Amygdala (tissue), 56 donors: ENCODE measurements at regions not wholly inside any gene's neighbourhood (a gene's known extent, or its start where the extent isn't known, plus 50 kb on each side); places are given as distances from the start of the nearest gene placed in this dataset.
"Not testable (repeated sequence)": the region's sequence is repeated elsewhere in the genome, so short reads cannot be mapped to it uniquely, and the experiment has no call there.

Experiments
- DNase-seq, 56 donors: peaks; one replicate each; lab custom pipeline; 2025; lab: John Stamatoyannopoulos, UW

DNA sequence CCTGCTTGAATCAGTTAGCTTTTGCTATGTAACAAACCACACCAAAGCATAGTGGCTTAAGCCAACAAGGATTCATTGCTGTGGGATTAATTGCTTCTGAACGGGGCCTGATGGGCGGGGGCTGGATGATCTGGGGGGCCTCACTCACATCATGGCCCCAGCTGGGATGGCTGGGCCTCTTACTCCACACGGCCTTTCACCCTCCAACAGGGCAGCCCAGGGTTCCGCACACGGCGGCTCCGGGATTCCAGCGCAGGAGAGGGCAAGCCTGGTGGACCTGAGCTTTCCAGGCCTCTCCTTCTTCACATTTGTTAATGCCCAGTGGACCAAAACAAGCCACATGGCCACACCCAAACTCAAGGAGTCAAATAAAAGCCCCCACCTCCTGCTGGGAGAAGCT lies 86.3 kb upstream of the PHLPP1 start:
- DNase-seq, result no peak

- no peak for DNase-seq
These were observed 84.2 kb upstream of the PHLPP1 start for GRCh38 chr18:62631173-62631572.

GRCh38 chr18:62632788-62633455 lies 82.4 kb upstream of the PHLPP1 start:
- no peak for DNase-seq

- DNase-seq, result no peak
These were observed 80.9 kb upstream of the PHLPP1 start for GRCh38 chr18:62634458-62634857.

GRCh38 chr18:62634979-62635630 lies 80.2 kb upstream of the PHLPP1 start:
- no peak for DNase-seq

GRCh38 chr18:62637403-62637802 lies 77.9 kb upstream of the PHLPP1 start:
- no peak for DNase-seq

DNA sequence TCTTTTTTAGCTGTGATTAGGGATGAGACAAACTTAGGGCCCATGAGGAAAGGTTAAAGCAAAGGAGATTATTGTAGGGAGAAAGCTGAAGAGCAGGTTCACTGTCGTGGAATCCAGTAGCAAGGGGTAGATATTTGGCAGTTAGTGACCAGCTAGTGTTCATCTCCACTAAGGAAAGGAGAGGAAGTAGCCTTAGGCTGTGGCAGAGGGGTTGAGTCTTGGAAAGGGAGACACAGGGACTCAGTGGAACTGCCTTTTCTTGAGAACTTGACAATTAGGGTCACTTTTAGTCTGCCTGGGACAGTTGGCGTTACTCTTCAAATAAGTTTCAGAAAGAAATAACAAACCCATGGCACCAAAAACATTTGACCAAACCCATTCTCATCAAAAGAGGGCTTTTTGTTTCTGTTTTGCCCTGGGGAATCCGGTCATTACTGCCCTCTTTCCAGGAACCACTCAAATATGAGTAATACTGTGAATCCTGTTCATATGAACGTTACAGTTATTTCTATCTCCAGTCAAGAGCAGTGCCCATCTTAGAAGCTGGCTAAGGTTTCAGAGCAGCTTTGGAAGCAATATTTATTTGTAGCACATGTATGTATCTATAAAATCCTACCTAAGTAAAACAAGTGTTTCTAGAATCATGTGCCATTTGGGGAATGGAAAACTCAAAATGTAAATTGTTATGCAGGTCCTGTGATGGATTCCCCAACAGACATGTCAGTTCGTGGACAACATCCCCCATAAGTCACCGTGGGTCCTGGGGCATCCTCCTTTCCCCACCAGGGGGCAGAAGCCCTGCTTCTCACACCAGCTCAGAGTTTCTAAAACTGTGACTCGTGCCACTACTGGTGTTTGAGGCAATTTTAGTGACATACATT lies 77.3 kb upstream of the PHLPP1 start:
- DNase-seq, result peak in 2 of 56 donors; percentile 36 to 52

DNA sequence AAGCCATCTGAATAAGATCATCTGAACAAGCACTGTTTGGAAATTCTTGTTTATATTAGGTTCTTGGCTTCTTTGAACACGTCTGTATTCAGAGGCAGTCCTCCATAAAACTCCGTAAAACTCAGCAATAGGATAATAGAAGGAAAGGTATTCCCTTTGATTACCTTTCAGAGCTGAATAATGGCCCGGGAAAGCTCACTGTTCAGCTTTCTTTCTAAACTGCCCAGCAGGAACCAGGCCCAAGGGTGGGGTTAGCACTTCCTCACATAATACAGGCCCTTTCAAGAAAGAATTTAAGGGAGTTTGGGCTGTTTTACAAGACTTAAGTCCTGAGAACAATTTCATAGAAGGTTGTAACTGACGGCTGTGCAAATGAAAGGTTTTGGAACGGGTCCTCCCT lies 72.2 kb upstream of the PHLPP1 start:
- no peak for DNase-seq

- no peak for DNase-seq
These were observed 70.6 kb upstream of the PHLPP1 start for GRCh38 chr18:62644773-62645172.

GRCh38 chr18:62647179-62647578 lies 68.2 kb upstream of the PHLPP1 start:
- no peak for DNase-seq

GRCh38 chr18:62648045-62648678 lies 67.2 kb upstream of the PHLPP1 start:
- no peak for DNase-seq

- no peak for DNase-seq
These were observed 63.9 kb upstream of the PHLPP1 start for GRCh38 chr18:62651276-62652056.

DNA sequence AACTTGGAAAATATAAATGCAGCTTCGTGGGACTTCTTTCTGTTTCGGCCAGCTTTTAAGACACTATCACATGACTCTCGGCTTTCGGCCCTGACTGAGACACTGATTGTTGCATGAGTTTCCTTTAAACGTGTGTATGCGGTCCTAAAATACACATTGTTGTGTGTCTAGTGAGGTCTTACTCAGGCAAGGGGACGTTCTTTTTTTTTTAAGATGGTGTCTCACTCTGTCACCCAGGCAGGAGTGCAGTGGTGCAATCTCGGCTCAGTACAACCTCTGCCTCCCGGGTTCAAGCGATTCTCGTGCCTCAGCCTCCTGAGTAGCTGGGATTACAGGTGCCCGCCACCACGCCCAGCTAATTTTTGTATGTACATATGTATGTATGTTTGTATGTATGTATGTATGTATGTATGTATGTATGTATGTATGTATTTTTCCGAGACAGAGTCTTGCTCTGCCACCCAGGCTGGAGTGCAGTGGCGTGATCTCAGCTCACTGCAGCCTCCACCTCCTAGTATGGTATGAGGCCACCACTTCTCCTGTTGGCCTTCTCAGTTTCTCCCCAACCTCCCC lies 63.2 kb upstream of the PHLPP1 start:
- DNase-seq, result not testable (repeated sequence)

GRCh38 chr18:62655520-62656219 lies 59.7 kb upstream of the PHLPP1 start:
- DNase-seq, result no peak

- no peak for DNase-seq
These were observed 57.3 kb upstream of the PHLPP1 start for GRCh38 chr18:62658028-62658427.

- no peak for DNase-seq
These were observed 55.6 kb upstream of the PHLPP1 start for GRCh38 chr18:62659698-62660097.

- DNase-seq, result no peak
These were observed 54.6 kb upstream of the PHLPP1 start for GRCh38 chr18:62660691-62661090.

DNA sequence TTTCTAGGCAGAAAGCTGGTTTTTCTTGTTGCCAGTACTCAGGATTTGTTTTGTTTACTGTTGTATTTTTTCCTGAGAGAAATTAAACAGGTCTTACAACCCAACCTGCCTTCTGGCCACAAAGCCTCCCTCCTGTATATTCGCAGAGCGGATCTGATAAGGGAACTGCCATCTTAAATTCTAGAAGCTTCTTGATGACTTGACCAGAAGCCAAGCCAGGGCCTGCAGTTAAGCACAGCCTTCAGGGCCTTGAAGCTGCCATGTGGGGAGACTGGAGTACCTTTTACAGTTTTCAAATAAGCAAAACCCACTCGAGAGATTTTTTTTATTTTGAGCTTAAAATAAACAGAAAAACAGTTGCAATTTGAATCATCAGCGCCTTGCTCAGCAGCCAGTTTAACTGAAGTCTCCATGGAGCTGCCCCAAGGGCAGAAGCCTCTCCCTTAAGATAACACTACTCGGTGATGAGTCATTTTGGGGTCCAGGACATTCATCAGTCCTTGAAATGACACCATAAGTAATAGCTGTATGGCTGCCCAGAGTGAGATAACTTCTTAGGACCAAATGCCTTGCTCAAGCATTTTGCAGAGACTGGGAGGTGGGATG lies 51.5 kb upstream of the PHLPP1 start:
- DNase-seq, result no peak

DNA sequence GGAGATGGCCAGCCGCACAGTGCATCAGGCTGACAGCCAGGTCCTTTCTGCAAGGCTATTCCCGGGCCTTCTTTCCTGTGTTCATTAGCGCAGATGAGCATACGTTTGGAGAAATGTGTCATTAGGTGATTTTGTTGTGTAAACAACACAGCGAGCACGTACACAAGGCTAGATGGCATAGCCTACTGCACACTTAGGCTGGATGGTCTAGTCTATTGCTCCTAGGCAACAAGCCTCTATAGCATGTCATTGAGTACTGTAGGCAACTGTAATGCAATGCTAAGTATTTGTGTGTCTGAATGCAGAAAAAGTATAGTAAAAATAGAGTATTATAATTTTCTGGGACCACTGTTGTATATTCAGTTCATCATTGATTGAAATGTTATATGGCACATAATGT lies 50.9 kb upstream of the PHLPP1 start:
- no peak for DNase-seq
